ENCODE measurements at regions not wholly inside any gene's neighbourhood (a gene's known extent, or its start where the extent isn't known, plus 50 kb on each side); places are given as distances from the start of the nearest gene placed in this dataset.

DNA sequence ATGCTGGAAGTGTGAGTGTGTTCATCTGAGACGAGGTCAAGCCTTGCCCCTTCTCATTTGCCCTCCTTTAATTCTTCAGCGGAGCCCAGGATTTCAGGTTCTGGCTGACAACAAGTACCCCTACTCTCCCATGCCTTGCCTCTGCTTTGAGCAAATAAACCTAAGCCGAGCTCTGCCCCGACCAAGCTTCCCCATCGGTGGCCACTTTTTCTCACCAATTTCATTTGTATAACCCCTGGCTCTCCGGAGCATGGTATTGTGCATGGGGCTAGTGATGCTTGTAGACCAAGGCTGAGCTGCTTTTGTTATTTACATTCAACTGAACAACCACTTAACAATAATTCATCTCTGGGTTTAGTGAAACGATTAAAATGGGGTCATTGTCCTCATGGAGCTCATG is 100.2 kb upstream of the RAB3GAP2 start:
- Histone ChIP-seq H3K27me3 (no peaks in the 10 kb centered on the region), H3K9me3 (0 out of 2 replicates have a peak, but pooled peaks cover 2% of the 10 kb centered on the region), H3K4me3 (ENCODE audit: low read depth, low read length) (no peak overlapping the region), H3K36me3 (no peaks in the 10 kb centered on the region), H3K4me1 (no peaks in the 10 kb centered on the region)
- DNase-seq = no peak
- TF ChIP-seq CTCF (IDR thresholded peaks at IDR 0.05; ENCODE audit: low read depth, low read length) = no peak

GRCh38 chr1:220371324-220371723 is 99.1 kb upstream of the RAB3GAP2 start:
- H3K27me3 ChIP-seq = no peaks in the 10 kb centered on the region
- no peak for DNase-seq
- H3K4me3 ChIP-seq (ENCODE audit: low read depth, low read length) = no peak overlapping the region
- no peaks in the 10 kb centered on the region for H3K36me3 ChIP-seq
- no peak for TF ChIP-seq CTCF (IDR thresholded peaks at IDR 0.05; ENCODE audit: low read depth, low read length)
- no peaks in the 10 kb centered on the region for H3K4me1 ChIP-seq
- H3K9me3 ChIP-seq = 0 out of 2 replicates have a peak, but pooled peaks cover 2% of the 10 kb centered on the region

DNA sequence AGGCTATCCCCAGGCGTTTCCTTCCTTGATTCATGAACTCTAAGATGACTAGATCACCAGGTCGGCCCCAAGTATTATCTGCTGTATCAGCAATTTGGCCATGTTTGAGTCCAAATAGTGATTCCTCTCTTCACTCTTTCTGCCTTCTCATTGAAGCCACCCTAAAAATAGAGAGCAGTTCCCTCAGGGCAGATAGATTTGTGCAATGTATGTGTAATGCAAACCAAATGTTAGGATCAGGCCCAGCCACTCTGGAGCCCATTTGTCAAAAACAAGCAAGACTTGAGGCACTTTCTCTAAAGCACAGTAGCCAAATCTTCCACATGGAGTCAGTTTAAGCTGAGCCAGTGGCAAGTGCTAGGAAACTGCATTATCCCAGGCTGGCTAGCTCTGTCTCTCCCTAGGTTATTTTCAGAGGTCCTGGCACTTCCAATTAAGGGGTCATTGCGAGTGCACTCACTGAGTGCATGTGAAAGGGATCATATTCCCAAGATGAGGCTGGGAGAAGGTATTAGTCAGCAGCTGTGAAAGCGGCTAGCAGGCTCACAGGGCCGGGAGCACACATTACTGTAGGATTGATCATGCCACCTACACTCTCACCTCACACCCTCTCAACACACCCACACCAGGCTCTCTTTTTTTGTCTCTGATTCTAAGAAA is 97.9 kb upstream of the RAB3GAP2 start:
- Histone ChIP-seq H3K36me3 (no peaks in the 10 kb centered on the region), H3K27me3 (no peaks in the 10 kb centered on the region), H3K4me1 (no peaks in the 10 kb centered on the region), H3K9me3 (no peaks in the 10 kb centered on the region), H3K4me3 (ENCODE audit: low read depth, low read length) (no peak overlapping the region)
- DNase-seq = no peak
- no peak for TF ChIP-seq CTCF (IDR thresholded peaks at IDR 0.05; ENCODE audit: low read depth, low read length)

DNA sequence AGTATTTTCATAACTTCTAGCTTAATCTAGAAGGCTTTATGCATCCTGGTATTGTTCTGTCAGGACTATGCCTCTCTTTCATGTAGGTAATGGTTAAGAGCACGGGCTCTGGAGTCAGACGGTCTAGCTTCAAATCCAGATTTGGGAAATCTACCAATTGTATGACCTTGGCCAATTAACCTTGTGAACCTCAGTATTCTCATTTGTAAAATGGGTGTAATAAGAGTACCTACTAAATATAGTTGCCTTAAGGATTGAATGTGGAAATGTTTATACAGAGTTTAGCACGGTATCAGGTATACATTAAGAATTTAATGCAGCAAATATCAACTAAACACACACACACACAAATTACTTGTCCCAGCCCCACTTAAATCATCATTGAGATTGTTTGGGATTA is 97.3 kb upstream of the RAB3GAP2 start:
- Histone ChIP-seq H3K27me3 (no peaks in the 10 kb centered on the region), H3K9me3 (no peaks in the 10 kb centered on the region), H3K36me3 (no peaks in the 10 kb centered on the region), H3K4me1 (no peaks in the 10 kb centered on the region), H3K4me3 (ENCODE audit: low read depth, low read length) (no peak overlapping the region)
- DNase-seq = no peak
- TF ChIP-seq CTCF (IDR thresholded peaks at IDR 0.05; ENCODE audit: low read depth, low read length) = no peak

GRCh38 chr1:220368352-220369265 is 96.4 kb upstream of the RAB3GAP2 start:
- Histone ChIP-seq H3K27me3 (no peaks in the 10 kb centered on the region), H3K9me3 (no peaks in the 10 kb centered on the region), H3K4me3 (ENCODE audit: low read depth, low read length) (no peak overlapping the region), H3K4me1 (peaks cover 4% of the 10 kb centered on the region), H3K36me3 (no peaks in the 10 kb centered on the region)
- no peak for DNase-seq
- no peak for TF ChIP-seq CTCF (IDR thresholded peaks at IDR 0.05; ENCODE audit: low read depth, low read length)

GRCh38 chr1:220367833-220368232 is 95.6 kb upstream of the RAB3GAP2 start:
- DNase-seq = no peak
- TF ChIP-seq CTCF (IDR thresholded peaks at IDR 0.05; ENCODE audit: low read depth, low read length) = no peak
- Histone ChIP-seq H3K27me3 (no peaks in the 10 kb centered on the region), H3K4me1 (peaks cover 8% of the 10 kb centered on the region), H3K36me3 (no peaks in the 10 kb centered on the region), H3K9me3 (no peaks in the 10 kb centered on the region), H3K4me3 (ENCODE audit: low read depth, low read length) (no peak overlapping the region)

Data from BE2C (cell line).